K562 (cell line): ENCODE measurements at regions not wholly inside any gene's neighbourhood (a gene's known extent, or its start where the extent isn't known, plus 50 kb on each side); places are given as distances from the start of the nearest gene placed in this dataset.

Source experiments
- CTCF ChIP-seq, 3 experiments: IDR thresholded peaks in 2 of 3; conservative IDR thresholded peaks in 1 of 3; 2 replicates each; pipeline ENCODE4 v1.5.1; 2011 to 2012; ENCODE audit warnings: low read length in 3 of 3, mild to moderate bottlenecking in 3 of 3, control low read depth in 2 of 3, improper control_type of control experiment in 1 of 3, inconsistent platforms in 1 of 3, low read depth in 1 of 3, mixed read lengths in 1 of 3, moderate library complexity in 1 of 3; ENCODE audit not compliant: insufficient read depth in 2 of 3
- JUNB ChIP-seq: fragments of 450-650 bp; formaldehyde crosslinking; conservative IDR thresholded peaks from 2 replicates; pipeline ENCODE4 v1.4.0; 2020; ENCODE audit warnings: mild to moderate bottlenecking
- JUND ChIP-seq, 2 experiments: IDR thresholded peaks; 2 replicates in 1 of 2; 3 replicates in 1 of 2; pipeline ENCODE4 v1.6.1; 2011; ENCODE audit warnings: borderline replicate concordance in 2 of 2, low read depth in 2 of 2, low read length in 2 of 2, improper control_type of control experiment in 1 of 2, missing biosample characterization in 1 of 2, missing genetic modification characterization in 1 of 2, missing genetic modification reagents in 1 of 2
- MAFF ChIP-seq: IDR thresholded peaks from 2 replicates; pipeline ENCODE4 v1.6.1; 2012; ENCODE audit warnings: low read length, improper control_type of control experiment

GRCh38 chr4:53722110-53722509, 130.8 kb upstream of the LNX1 start:
- TF ChIP-seq CTCF (IDR thresholded peaks at IDR 0.05 in 2 of 3, conservative IDR thresholded peaks at IDR 0.05 in 1 of 3; ENCODE audit: insufficient read depth in 2 of 3, low read depth in 1 of 3, low read length in 3 of 3) (no peak), JUNB (no peak), JUND (IDR thresholded peaks at IDR 0.05; ENCODE audit: borderline replicate concordance, low read depth, low read length) (no peak), JUND (tag; IDR thresholded peaks at IDR 0.05; ENCODE audit: borderline replicate concordance, low read depth, low read length) (no peak), MAFF (peak; percentile 60)
